ENCODE measurements at regions not wholly inside any gene's neighbourhood (a gene's known extent, or its start where the extent isn't known, plus 50 kb on each side); places are given as distances from the start of the nearest gene placed in this dataset.
"Not testable (repeated sequence)": the region's sequence is repeated elsewhere in the genome, so short reads cannot be mapped to it uniquely, and the experiment has no call there.

DNA sequence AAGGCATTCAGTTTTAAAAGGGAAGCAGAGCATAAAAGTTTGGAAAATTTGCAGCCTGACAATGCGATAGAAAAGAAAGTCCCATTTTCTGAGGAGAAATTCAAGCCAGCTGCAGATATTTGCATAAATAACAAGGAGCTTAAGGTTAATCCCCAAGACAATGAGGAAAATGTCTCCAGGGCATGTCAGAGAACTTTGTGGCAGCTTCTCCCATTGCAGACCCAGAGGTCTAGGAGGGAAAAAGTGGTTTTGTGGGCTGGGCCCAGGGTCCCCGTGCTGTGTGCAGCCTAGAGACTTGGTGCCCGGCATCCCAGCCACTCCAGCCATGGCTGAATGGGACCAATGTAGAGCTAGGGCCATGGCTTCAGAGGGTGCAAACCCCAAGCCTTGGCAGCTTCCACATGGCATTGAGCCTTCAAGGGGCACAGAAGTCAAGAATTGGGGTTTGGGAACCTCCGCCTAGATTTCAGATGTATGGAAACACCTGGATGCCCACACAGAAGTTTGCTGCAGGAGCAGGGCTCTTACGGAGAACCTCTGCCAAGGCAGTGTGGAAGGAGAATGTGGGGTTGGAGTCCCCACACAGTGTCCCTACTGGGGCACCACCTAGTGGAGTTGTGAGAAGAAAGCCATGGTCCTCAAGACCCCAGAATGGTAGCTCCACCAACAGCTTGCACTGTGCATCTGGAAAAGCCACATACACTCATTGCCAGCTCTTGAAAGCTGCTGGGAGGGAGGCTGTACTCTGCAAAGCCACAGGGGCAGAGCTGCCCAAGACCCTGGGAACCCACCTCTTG is 62.3 kb upstream of the SSBP3 start:
- not testable (repeated sequence) for H3F3A ChIP-seq (ENCODE audit: low read depth); H3K9ac ChIP-seq (ENCODE audit: low read depth, low read length, poor library complexity, severe bottlenecking); H2AFZ ChIP-seq (ENCODE audit: low read length); H3K4me3 ChIP-seq (ENCODE audit: low read length, poor library complexity, severe bottlenecking); H3K36me3 ChIP-seq (ENCODE audit: insufficient read depth, low read length); H3K9me2 ChIP-seq (replicated peaks; ENCODE audit: low read depth, low read length); H3K27me3 ChIP-seq (ENCODE audit: insufficient read depth, low read length, poor library complexity, severe bottlenecking); H4K20me1 ChIP-seq (ENCODE audit: insufficient read depth, low read length, poor library complexity, severe bottlenecking); H3K9me3 ChIP-seq (ENCODE audit: insufficient read depth, low read depth, low read length); H3K79me2 ChIP-seq (ENCODE audit: insufficient read depth, low read length); H3K4me2 ChIP-seq (ENCODE audit: low read depth, low read length, poor library complexity, severe bottlenecking)
- TF ChIP-seq, protein P1, sequence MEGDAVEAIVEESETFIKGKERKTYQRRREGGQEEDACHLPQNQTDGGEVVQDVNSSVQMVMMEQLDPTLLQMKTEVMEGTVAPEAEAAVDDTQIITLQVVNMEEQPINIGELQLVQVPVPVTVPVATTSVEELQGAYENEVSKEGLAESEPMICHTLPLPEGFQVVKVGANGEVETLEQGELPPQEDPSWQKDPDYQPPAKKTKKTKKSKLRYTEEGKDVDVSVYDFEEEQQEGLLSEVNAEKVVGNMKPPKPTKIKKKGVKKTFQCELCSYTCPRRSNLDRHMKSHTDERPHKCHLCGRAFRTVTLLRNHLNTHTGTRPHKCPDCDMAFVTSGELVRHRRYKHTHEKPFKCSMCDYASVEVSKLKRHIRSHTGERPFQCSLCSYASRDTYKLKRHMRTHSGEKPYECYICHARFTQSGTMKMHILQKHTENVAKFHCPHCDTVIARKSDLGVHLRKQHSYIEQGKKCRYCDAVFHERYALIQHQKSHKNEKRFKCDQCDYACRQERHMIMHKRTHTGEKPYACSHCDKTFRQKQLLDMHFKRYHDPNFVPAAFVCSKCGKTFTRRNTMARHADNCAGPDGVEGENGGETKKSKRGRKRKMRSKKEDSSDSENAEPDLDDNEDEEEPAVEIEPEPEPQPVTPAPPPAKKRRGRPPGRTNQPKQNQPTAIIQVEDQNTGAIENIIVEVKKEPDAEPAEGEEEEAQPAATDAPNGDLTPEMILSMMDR (conservative IDR thresholded peaks at IDR 0.05; ENCODE audit: low read length): peak; percentile 54
- peaks cover 23% of the 10 kb centered on the region for H3K4me1 ChIP-seq (ENCODE audit: insufficient read depth, low read length, poor library complexity, severe bottlenecking)

DNA sequence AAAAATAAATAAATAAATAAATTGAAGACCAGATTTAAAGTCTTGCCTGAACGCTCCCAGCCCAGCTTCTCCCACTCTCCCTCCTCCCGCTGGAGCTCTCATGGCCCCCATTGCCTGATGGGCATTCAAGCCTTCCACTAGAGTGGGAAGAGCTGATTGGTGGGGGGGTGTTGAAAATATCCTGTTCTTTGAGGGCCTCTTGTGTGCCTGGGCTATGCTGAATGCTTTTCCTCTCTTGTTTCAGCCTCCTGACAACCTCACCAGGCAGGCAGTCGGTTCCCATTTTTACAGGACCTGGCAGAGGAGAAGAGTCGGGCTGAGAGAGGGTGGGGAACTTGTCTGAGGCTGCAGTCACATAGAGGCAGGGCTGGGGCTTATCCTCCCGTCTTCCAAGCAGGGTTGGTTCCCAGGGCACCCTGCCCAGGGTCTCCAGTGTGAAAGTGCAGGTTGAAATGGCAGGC is 59.2 kb upstream of the SSBP3 start:
- no peaks in the 10 kb centered on the region for H3K9me2 ChIP-seq (replicated peaks; ENCODE audit: low read depth, low read length)
- H3K27me3 ChIP-seq (ENCODE audit: insufficient read depth, low read length, poor library complexity, severe bottlenecking): no peaks in the 10 kb centered on the region
- no peaks in the 10 kb centered on the region for H3K36me3 ChIP-seq (ENCODE audit: insufficient read depth, low read length)
- no peaks in the 10 kb centered on the region for H3K79me2 ChIP-seq (ENCODE audit: insufficient read depth, low read length)
- peak overlapping the region; percentile 56 for H3K4me2 ChIP-seq (ENCODE audit: low read depth, low read length, poor library complexity, severe bottlenecking)
- peaks cover 27% of the 10 kb centered on the region for H3K4me1 ChIP-seq (ENCODE audit: insufficient read depth, low read length, poor library complexity, severe bottlenecking)
- H3K9me3 ChIP-seq (ENCODE audit: insufficient read depth, low read depth, low read length): no peaks in the 10 kb centered on the region
- no peak overlapping the region for H2AFZ ChIP-seq (ENCODE audit: low read length)
- no peaks in the 10 kb centered on the region for H4K20me1 ChIP-seq (ENCODE audit: insufficient read depth, low read length, poor library complexity, severe bottlenecking)
- H3K9ac ChIP-seq (ENCODE audit: low read depth, low read length, poor library complexity, severe bottlenecking): peak overlapping the region; percentile 65
- no peak overlapping the region for H3K4me3 ChIP-seq (ENCODE audit: low read length, poor library complexity, severe bottlenecking)
- no peaks in the 10 kb centered on the region for H3F3A ChIP-seq (ENCODE audit: low read depth)
- no peak for TF ChIP-seq EZH2phosphoT487 (IDR thresholded peaks at IDR 0.05; ENCODE audit: borderline replicate concordance)

DNA sequence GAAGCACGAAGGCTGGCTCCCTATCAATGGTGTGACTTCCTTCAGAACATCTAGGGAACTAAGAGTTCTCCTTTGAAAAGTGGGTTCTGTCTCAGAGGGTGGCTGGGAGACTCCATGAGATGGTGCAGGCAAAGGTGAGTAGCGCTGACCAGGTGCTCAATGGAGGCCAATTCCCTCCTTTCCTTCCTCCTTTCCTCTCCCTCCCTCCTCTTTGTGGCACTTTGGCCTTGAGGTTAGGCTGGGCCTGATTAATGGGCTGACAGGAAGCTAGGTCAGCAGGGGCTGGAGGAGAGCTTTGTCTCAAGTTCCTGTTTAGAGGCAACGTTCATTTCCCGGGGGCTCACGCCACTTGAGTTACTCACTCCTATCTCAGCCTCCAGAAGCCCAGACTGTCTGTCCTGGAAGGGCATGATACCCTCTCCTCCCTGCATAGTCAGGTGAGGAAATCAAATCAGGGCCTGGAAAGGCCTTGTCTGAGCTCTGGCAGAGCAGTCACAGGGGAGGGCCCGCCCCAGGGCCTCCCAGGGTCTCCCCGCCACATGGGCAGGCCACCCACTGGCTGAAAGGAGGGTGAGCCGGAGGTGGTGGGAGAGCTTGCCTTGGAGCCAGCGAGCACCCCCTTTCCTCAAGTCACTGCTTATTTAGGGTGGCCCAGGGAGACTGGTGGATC is 58.4 kb upstream of the SSBP3 start:
- peaks cover 27% of the 10 kb centered on the region for H3K4me1 ChIP-seq (ENCODE audit: insufficient read depth, low read length, poor library complexity, severe bottlenecking)
- peak overlapping the region; percentile 77 for H2AFZ ChIP-seq (ENCODE audit: low read length)
- TF ChIP-seq, protein P1 (conservative IDR thresholded peaks at IDR 0.05; ENCODE audit: low read length): no peak
- no peak for TF ChIP-seq EZH2phosphoT487 (IDR thresholded peaks at IDR 0.05; ENCODE audit: borderline replicate concordance)
- H3K9ac ChIP-seq (ENCODE audit: low read depth, low read length, poor library complexity, severe bottlenecking): peak overlapping the region; percentile 65
- H3F3A ChIP-seq (ENCODE audit: low read depth): no peaks in the 10 kb centered on the region
- no peaks in the 10 kb centered on the region for H3K79me2 ChIP-seq (ENCODE audit: insufficient read depth, low read length)
- no peaks in the 10 kb centered on the region for H3K9me3 ChIP-seq (ENCODE audit: insufficient read depth, low read depth, low read length)
- H4K20me1 ChIP-seq (ENCODE audit: insufficient read depth, low read length, poor library complexity, severe bottlenecking): no peaks in the 10 kb centered on the region
- H3K4me2 ChIP-seq (ENCODE audit: low read depth, low read length, poor library complexity, severe bottlenecking): peak overlapping the region; percentile 56
- H3K4me3 ChIP-seq (ENCODE audit: low read length, poor library complexity, severe bottlenecking): peak overlapping the region; percentile 32
- H3K27me3 ChIP-seq (ENCODE audit: insufficient read depth, low read length, poor library complexity, severe bottlenecking): no peaks in the 10 kb centered on the region
- H3K36me3 ChIP-seq (ENCODE audit: insufficient read depth, low read length): no peaks in the 10 kb centered on the region
- H3K9me2 ChIP-seq (replicated peaks; ENCODE audit: low read depth, low read length): no peaks in the 10 kb centered on the region

Data from Loucy (cell line).